ENCODE measurements at regions not wholly inside any gene's neighbourhood (a gene's known extent, or its start where the extent isn't known, plus 50 kb on each side); places are given as distances from the start of the nearest gene placed in this dataset.

DNA sequence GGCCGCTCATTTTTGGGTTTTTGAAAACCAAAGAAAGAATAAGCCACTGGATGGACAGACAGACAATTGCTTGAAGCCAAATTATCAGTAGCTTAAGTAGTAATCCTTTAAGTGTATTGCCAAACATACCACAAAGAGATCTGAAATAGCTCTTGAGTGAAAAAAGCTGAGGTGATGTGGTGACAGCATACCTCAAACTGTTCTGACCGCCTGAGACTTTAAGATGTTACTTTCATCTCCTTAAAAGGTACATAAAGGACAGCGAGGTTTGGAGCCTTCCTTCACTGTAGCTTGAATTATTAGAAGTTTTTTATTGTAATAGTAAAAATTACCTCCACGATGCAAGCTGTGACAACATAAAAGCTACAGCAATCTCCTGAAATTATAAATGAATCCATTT lies 271.5 kb upstream of the FAM241A start:
- TF ChIP-seq CTCF (IDR thresholded peaks at IDR 0.05; ENCODE audit: insufficient read depth, low read length, poor library complexity, severe bottlenecking) = no peak
- no peak for TF ChIP-seq EZH2phosphoT487 (conservative IDR thresholded peaks at IDR 0.05; ENCODE audit: low read length)
